Activated T-cell treated with anti-CD3 and anti-CD28 coated beads, Interleukin-2, amount 50 U/mL, for 72 hours (primary cell): ENCODE measurements at regions not wholly inside any gene's neighbourhood (a gene's known extent, or its start where the extent isn't known, plus 50 kb on each side); places are given as distances from the start of the nearest gene placed in this dataset.
"Not testable (repeated sequence)": the region's sequence is repeated elsewhere in the genome, so short reads cannot be mapped to it uniquely, and the experiment has no call there.

Experiments used
- ATAC-seq, 2 donors: fragments of 150-1000 bp; cut with Tn5 transposase; replicated peaks in 1 of 2; 2 replicates each; pipeline ENCODE4 v1.10.0; 2021; ENCODE audit warnings: moderate library complexity in 2 of 2, mild to moderate bottlenecking in 1 of 2
- DNase-seq, 2 donors: peaks; one replicate each; pipeline ENCODE4 v3.0.0; 2021 to 2022; ENCODE audit warnings: mixed read lengths in 1 of 2
- H3K27ac Mint-ChIP-seq: one replicate; pipeline ENCODE4 v1.8.0; 2022; ENCODE audit warnings: mild to moderate bottlenecking, moderate library complexity, mixed read lengths
- H3K27me3 Mint-ChIP-seq: one replicate; pipeline ENCODE4 v1.8.0; 2022; ENCODE audit warnings: low read depth, mixed read lengths
- H3K36me3 Mint-ChIP-seq, 2 donors: one replicate each; pipeline ENCODE4 v1.8.0; 2022; ENCODE audit warnings: mixed read lengths in 2 of 2, mild to moderate bottlenecking in 1 of 2; ENCODE audit not compliant: insufficient read depth in 2 of 2
- H3K4me1 Mint-ChIP-seq: one replicate; pipeline ENCODE4 v1.8.0; 2022; ENCODE audit warnings: low read depth, mixed read lengths
- H3K4me3 Mint-ChIP-seq, 2 donors: one replicate each; pipeline ENCODE4 v1.8.0; 2022; ENCODE audit warnings: mild to moderate bottlenecking in 2 of 2, mixed read lengths in 2 of 2, moderate library complexity in 2 of 2
- H3K9me3 Mint-ChIP-seq, 2 donors: one replicate each; pipeline ENCODE4 v1.8.0; 2022; ENCODE audit warnings: mixed read lengths in 2 of 2

DNA sequence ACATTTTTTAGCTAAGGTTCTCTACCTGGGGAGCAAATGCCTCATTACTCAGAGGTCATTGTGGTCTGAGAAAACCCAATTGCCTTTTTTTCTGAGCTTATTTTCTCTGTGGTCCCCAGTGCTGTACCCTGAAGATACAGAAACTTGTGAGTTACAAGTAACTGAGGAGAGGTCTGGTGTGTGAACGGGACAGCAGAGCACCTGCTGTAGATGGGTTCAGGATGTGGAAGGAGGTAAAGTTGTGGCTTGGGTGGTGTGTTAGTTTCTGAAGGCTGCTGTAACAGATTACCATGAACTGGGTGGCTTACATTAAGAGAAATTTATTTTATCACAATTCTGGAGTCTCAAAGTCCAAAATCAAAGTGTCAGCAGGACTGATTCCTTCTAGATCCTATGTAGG, 449.1 kb upstream of the NRP1 start:
- Mint-ChIP-seq H3K4me3 (no peak overlapping the region), H3K9me3 (no peaks in the 10 kb centered on the region), H3K4me1 (no peaks in the 10 kb centered on the region), H3K36me3 (no peaks in the 10 kb centered on the region), H3K27ac (no peak overlapping the region), H3K27me3 (peaks cover 7% of the 10 kb centered on the region)
- DNase-seq = no peak
- ATAC-seq = no peak

DNA sequence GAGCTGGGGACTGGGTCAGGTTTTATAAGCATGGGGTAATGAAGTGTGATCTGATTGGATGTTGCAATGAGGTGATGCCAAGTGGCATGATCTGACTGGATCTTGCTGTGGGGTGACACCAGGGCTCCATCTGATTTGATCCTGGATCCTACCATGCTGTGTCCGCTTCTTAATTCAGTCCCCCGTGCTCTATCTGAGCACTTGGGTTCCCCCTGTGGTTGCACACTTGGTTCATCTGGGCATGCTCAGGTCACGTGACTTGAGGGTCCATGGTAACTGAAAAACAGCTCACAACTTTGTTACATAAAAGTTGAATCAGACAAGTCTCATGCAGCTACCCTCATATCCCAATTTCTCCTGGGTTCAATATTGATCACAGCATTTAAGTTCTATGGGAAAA, 448.6 kb upstream of the NRP1 start:
- Mint-ChIP-seq H3K4me3 (no peak overlapping the region), H3K36me3 (no peaks in the 10 kb centered on the region), H3K27ac (no peak overlapping the region), H3K27me3 (peaks cover 7% of the 10 kb centered on the region), H3K9me3 (no peaks in the 10 kb centered on the region), H3K4me1 (no peaks in the 10 kb centered on the region)
- ATAC-seq (no peak), DNase-seq (no peak)

DNA sequence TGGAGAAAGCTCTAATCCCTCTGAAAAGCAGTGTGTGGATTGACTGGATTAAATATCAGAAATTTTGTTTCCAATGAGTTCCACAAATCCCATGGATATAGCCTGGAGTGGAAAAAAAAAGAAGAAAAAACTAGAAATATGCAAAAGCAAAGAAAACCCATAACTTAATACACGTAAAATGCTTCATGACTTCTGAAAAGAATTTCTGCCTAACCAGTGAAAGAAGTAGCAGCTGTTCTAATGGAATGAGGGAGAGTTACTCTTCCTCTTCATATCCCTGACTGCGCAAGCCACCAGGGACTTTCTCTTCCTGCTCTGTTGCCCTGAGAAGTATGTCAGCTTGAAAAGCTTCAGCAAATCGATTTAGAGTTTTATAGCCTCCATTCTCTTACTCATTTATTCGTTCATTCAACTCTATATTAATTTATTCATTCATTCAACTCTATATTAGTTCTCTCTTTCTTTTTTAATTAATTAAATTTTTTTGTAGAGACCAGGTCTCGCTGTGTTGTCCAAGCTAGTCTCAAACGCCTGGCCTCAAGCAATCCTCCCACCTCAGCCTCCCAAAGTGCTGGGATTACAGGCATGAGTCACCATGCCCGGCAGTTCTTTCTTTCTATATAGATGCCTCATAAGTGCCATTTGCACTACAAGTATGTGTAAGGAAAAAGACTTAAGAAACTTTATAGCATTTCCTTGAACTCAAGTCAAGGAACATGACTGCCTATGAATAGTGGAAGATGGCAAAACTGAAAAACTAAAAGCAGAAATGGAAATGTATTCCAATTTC, 447.3 kb upstream of the NRP1 start:
- Mint-ChIP-seq H3K27ac (no peak overlapping the region), H3K27me3 (peaks cover 8% of the 10 kb centered on the region), H3K4me3 (no peak overlapping the region), H3K4me1 (no peaks in the 10 kb centered on the region), H3K36me3 (no peaks in the 10 kb centered on the region), H3K9me3 (no peaks in the 10 kb centered on the region)
- DNase-seq (no peak), ATAC-seq (no peak)

DNA sequence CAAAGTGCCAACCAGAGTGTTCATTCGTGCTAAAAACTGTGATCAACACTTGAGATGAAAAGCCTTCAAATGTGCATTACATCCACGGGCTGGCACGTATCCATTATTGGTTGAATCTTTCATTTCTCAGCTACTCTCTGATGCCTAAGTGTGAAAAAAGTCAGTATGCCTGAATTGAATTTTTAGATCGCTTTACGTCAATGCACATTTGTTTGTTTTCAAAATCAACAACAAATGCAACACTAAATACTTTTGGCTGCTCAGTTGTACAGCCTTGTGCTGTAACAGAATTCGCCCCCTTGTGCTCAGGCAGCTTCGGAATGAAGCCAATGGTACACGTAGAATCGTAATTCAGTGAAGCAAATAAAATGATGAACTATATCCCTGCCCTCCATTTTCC, 446.5 kb upstream of the NRP1 start:
- peaks cover 12% of the 10 kb centered on the region for H3K27me3 Mint-ChIP-seq
- no peaks in the 10 kb centered on the region for H3K36me3 Mint-ChIP-seq
- H3K9me3 Mint-ChIP-seq = no peaks in the 10 kb centered on the region
- ATAC-seq = no peak
- H3K27ac Mint-ChIP-seq = no peak overlapping the region
- no peaks in the 10 kb centered on the region for H3K4me1 Mint-ChIP-seq
- DNase-seq = no peak
- H3K4me3 Mint-ChIP-seq = no peak overlapping the region

DNA sequence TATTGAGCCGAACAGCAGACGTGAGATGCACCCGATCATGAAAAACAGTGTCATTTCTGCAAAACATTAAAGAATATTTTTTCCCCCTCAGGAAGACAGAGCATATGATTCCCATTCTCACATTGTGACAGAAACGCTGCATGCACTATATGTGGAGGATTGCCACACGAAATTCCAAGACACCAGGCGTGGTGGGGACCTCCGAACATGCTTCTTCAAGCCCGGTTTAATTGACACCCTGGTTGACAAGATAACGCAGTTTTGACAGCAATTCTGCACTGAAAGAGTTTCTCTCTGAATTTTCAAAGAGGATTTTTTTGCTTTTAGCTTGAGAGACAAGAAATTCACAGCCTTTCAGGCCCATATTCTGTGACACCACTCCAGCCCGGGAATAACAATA, 442.8 kb upstream of the NRP1 start:
- Mint-ChIP-seq H3K4me3 (no peak overlapping the region), H3K36me3 (no peaks in the 10 kb centered on the region), H3K4me1 (peaks cover 9% of the 10 kb centered on the region), H3K27ac (no peak overlapping the region), H3K27me3 (peaks cover 4% of the 10 kb centered on the region), H3K9me3 (peaks cover 0 to 3% of the 10 kb centered on the region in 2 donors)
- no peak for DNase-seq
- ATAC-seq = no peak

DNA sequence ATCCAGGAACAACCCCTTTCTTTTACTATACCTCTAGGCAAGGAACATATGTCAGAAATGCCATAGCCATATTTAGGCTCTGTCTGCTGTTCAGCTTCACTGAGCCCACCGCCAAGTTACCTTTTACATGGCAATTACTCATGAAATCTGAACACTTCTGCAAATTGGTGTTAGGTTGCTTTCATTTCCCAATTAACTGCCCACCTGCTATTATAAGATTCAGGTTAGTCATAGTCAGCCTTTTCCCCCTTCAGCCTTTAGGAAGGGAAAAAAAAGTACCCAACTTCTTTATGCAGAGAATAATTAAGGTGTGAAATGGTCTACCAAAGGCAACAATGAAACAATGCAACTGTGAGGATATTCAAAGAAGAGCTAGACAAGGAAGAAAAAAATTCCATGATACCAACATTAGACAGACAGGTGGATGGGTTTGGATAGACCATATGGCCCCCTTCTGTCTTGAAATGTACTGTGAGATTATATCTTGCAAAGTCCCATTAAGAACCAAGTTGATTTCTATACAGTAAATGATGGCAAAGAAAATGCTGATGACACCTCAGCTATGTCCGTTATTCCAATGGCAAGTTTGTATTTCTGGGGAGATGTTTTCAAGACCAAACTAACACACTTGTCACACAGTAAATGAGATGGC, 442.1 kb upstream of the NRP1 start:
- Mint-ChIP-seq H3K9me3 (peaks cover 0 to 3% of the 10 kb centered on the region in 2 donors), H3K27ac (no peak overlapping the region), H3K4me3 (no peak overlapping the region), H3K36me3 (no peaks in the 10 kb centered on the region), H3K4me1 (peaks cover 10% of the 10 kb centered on the region), H3K27me3 (peaks cover 4% of the 10 kb centered on the region)
- DNase-seq (no peak), ATAC-seq (no peak)

DNA sequence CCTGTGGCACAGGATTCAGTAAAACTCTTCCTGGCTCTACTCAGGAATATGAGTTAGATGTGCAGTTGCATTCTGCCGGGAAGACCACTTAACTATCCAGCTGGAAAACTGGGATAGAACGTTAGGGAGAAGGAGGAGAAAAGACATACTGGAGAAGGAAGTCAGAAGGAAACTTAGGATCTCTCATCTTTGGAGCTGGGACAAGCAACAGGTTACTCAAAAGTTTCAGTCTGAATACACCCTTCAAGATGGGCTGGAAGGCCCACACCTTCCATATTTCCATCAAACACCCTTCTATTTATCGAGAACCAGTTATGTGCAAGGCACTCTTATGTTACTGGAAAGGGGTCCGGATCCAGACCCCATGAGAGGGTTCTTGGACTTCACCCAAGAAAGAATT, 440.4 kb upstream of the NRP1 start:
- H3K9me3 Mint-ChIP-seq = peaks cover 0 to 3% of the 10 kb centered on the region in 2 donors
- H3K27ac Mint-ChIP-seq = no peak overlapping the region
- peaks cover 4% of the 10 kb centered on the region for H3K27me3 Mint-ChIP-seq
- no peaks in the 10 kb centered on the region for H3K36me3 Mint-ChIP-seq
- DNase-seq (no peak), ATAC-seq (no peak)
- H3K4me3 Mint-ChIP-seq = no peak overlapping the region
- peaks cover 10% of the 10 kb centered on the region for H3K4me1 Mint-ChIP-seq

DNA sequence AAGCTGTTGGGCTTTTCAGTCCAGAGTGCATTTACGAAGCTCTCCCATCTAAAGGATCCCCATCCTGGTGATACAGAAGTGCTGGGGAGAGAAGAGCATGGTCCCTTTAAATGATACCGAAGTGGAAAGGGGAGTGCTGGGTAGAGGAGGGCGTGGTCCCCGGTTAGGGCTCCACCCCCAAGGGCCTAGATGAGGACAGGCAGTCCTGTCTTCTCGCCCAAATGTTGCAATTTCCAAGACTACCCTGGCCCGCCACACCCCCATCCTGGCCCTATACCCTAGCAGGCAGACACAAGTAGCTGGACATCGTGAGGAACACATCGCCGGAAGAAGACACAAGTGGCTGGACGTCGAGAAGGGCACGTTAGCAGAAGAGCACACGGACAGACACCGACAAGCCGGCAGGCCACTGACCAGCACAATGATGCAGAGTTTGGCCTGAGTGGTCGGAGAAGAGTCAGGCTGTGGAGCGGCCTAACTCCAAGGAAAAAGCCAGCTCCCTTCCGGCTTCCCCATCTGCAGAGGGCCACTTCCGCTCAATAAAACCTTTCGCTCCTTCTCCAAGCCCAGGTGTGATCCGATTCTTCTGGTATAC, 439.5 kb upstream of the NRP1 start:
- H3K27ac Mint-ChIP-seq = no peak overlapping the region
- H3K9me3 Mint-ChIP-seq = peaks cover 0 to 3% of the 10 kb centered on the region in 2 donors
- no peaks in the 10 kb centered on the region for H3K36me3 Mint-ChIP-seq
- ATAC-seq = no peak
- DNase-seq = no peak
- H3K27me3 Mint-ChIP-seq = peaks cover 4% of the 10 kb centered on the region
- H3K4me1 Mint-ChIP-seq = peaks cover 10% of the 10 kb centered on the region
- H3K4me3 Mint-ChIP-seq = no peak overlapping the region

DNA sequence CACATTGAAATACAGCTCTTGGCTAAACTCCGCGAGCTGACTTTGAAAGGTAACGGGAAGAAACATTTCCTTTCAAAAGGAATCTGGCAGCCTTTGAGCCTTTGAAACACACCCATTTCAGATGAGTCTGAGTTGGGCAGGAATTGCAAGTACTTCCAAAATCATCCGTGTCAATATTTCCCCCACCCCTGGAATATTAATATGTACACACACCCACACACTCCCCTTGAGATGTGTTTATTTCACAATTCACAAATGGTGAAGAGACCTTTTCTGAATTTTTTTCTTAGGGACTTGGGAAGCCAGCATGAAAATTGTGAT, 438.7 kb upstream of the NRP1 start:
- H3K9me3 Mint-ChIP-seq = peaks cover 0 to 3% of the 10 kb centered on the region in 2 donors
- H3K27me3 Mint-ChIP-seq = peaks cover 4% of the 10 kb centered on the region
- DNase-seq (no peak), ATAC-seq (no peak)
- no peak overlapping the region for H3K27ac Mint-ChIP-seq
- H3K4me3 Mint-ChIP-seq = no peak overlapping the region
- H3K4me1 Mint-ChIP-seq = peaks cover 10% of the 10 kb centered on the region
- H3K36me3 Mint-ChIP-seq = no peaks in the 10 kb centered on the region

DNA sequence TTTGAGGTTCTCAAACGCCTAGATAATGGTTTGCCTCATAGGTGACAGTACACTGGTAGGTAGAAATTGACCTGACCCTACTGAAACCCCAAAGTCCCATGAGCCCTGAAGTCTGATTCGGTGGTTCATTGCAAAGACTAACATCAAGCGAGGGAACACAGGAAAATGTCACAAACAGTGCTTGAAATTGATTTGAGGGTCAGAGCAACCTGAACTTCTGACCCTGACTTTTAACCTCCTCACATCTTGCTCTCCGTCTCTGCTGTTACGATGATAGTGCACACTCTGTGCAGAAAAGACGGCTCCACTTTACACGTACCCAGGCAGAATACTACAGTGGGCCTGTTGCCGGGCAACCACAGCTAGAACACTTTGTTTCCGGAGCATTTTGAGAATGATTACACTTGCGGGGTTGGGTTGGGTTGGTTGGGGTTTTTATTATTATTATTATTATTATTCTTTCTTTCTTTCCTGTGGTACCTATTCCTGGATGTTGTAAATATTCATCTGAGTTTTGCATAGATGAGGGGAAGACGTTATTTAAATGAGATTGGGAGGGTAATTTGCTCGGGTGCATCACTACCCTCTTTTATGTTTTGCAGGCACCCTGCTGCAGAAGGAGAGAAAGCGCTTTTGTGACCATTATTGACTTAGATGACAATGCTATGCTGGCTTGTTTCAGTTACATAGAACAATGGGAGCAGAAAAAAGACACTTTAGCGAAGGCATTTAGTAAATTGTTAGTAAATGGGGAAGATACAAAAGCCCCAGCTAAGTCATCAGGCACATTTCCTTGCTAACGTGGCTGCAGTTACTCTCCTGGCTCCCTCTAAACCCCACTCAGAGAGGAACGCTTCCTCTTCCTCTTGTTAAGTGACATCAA, 438.1 kb upstream of the NRP1 start:
- ATAC-seq (no peak), DNase-seq (no peak)
- Mint-ChIP-seq H3K4me1 (peaks cover 10% of the 10 kb centered on the region), H3K4me3 (no peak overlapping the region), H3K27ac (no peak overlapping the region), H3K36me3 (no peaks in the 10 kb centered on the region), H3K27me3 (peaks cover 4% of the 10 kb centered on the region), H3K9me3 (peaks cover 0 to 3% of the 10 kb centered on the region in 2 donors)

DNA sequence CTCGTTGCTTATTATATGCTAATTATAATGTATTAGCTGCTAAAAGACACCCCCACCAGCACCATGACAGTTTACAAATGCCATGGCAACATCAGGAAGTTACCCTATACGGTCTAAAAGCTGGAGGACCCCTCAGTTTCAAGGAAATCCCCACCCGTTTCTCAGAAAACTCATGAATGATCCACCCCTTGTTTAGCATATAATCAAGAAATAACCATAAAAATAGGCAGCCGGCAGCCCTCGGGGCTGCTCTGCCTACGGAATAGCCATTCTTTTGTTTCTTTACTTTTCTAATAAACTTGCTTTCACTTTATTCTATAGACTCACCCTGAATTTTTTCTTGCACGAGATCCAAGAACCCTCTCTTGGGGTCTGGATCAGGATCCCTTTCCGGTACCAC, 437.4 kb upstream of the NRP1 start:
- ATAC-seq, H3K27ac Mint-ChIP-seq: not testable (repeated sequence)

DNA sequence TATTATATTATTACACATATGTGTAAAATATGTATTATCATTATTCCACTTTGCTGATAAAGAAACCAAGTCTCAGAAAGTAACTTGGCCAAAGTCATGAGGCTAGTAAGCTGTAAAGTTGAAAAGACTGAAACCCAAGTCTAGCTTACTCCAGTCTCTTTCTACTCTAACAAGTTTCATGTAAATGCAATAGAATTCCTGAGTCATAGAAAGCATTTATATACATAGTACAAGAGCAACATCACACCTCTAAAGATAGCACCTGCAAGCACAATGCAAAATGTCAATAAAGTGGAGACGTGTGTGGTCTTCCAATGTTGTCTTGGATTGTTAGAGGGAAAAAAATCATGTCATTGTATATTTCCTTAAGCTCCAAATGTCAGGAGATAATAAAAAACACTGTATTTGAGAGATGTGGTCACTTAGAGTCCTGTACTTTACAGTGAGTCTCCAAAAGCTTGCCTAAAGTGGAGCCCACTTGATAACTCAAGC, 430.3 kb upstream of the NRP1 start:
- H3K27ac Mint-ChIP-seq = no peak overlapping the region
- H3K9me3 Mint-ChIP-seq = peaks cover 0 to 3% of the 10 kb centered on the region in 2 donors
- no peak for ATAC-seq
- no peaks in the 10 kb centered on the region for H3K4me1 Mint-ChIP-seq
- no peak for DNase-seq
- H3K4me3 Mint-ChIP-seq = no peak overlapping the region
- no peaks in the 10 kb centered on the region for H3K36me3 Mint-ChIP-seq
- H3K27me3 Mint-ChIP-seq = no peaks in the 10 kb centered on the region

More for the DNA sequence above, 437.4 kb upstream of the NRP1 start:
- not testable (repeated sequence) for H3K36me3 Mint-ChIP-seq, DNase-seq, H3K27me3 Mint-ChIP-seq, H3K4me1 Mint-ChIP-seq, H3K9me3 Mint-ChIP-seq, H3K4me3 Mint-ChIP-seq
